HG02981 (cell line): ENCODE measurements at regions not wholly inside any gene's neighbourhood (a gene's known extent, or its start where the extent isn't known, plus 50 kb on each side); places are given as distances from the start of the nearest gene placed in this dataset.
"Not testable (repeated sequence)": the region's sequence is repeated elsewhere in the genome, so short reads cannot be mapped to it uniquely, and the experiment has no call there.

Experiments
- ATAC-seq: cut with Tn5 transposase; IDR thresholded peaks from one replicate; pipeline ENCODE4 v1.9.1; 2021; ENCODE audit warnings: mild to moderate bottlenecking, moderate library complexity; ENCODE audit not compliant: unreplicated experiment

DNA sequence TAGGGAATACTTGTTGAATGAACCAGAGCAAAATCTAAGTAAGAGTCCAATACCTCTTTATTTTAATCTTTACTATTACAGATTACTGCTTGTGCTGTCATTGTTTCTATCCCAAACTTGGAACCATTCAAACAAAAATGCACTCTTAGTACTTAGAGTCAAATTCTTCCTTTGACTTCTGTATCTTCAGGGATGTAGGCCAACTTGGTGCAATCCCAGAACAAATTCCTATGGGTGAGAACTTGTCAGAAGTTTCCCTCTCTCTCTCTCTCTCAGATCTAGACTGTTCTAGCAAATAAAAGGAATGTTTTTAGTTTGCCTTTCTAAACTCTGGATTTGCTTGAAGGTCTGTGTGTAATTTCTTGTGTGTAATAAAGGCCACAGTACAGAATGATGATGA is 329.0 kb upstream of the TMTC4 start:
- no peak for ATAC-seq

- ATAC-seq = no peak
Measured at GRCh38 chr13:100989392-100989791, 314.8 kb upstream of the TMTC4 start.

- ATAC-seq = no peak
Measured at GRCh38 chr13:100988921-100989320, 314.3 kb upstream of the TMTC4 start.

- no peak for ATAC-seq
Measured at GRCh38 chr13:100987948-100988347, 313.4 kb upstream of the TMTC4 start.

- no peak for ATAC-seq
Measured at GRCh38 chr13:100986571-100986970, 312.0 kb upstream of the TMTC4 start.

DNA sequence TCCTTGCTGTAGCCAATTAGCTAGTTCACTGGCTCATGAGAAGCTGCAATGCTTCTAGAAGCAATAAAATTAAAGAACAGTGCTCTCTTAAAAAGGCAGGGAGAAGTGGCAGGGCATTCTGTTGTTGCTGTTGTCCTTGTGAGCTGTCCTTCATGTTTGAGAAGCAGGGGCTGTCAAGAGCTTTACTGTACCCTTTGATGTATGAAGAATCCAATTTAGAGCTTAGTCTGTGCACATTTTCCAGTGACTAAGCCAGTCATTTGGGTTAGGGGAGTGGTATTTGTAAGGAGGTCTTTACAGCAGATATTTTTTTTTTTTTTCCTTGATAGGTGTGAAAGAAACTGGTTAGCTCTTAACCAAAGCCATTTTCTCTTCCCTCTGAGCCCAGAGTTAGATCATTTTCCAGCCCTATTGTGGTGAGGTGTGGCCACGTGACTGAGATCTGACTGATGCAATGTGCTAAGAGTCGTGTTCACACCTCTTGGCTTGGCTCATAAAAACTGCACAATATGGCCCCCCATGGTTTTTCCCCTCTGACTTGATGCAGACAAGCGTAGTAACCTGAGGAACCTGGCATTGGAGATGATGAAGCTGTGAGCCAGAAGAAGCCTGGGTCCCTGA is 309.6 kb upstream of the TMTC4 start:
- no peak for ATAC-seq

DNA sequence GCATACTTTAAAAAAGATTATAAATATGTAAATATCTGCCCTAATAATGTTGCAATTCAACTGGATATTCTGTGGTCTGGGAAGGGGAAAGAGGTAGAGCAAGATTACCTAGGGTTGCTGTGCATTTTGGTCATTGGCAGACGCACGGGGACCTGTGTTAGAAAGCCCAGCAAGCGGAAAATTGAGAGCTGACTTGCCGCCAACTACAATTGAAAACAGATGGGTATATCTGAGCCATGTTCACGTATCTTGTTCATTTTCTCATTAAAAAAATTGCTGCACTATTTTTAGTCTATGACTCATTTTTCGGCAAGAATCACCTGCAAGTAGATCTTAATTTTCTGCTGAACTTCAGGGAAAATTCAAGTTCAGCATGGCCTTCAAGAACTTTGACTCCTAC is 308.5 kb upstream of the TMTC4 start:
- no peak for ATAC-seq

DNA sequence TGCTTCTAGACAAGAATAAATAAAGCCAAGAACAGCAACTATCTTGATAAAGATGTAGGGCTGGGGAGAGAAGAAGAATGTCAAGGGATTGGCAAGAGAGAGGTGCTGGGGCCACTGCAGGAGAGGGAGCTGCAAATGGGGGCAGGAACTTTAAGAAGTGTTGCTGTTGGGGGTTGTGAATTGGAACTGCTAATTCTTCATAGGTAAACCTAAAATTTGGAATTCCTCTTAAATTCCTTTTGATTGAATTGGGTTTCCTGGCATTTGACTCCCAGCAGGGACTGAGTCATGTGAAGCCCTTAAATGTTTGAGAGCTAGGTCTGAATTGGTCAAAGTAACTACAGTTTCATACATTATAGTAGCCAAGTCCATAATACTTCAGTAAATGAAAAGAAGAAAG is 305.6 kb upstream of the TMTC4 start:
- no peak for ATAC-seq

DNA sequence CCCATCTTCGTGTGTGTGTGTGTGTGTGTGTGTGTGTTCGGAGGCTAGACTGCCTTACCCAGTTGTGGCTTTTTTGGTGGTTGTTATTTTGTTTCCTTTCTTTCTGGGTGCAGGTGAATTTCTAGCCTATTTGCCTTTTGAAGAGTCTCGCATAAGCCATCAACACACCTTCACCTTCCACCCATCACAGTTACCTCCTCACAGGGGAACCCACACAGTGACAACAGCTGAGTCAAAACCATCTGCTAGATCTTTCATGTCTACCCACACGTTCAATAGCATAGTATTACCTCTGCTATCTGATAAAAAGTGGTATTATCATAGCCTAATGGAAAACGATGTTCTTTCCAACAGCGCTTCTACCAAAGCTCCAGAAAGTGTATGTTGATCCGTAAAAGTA is 303.2 kb upstream of the TMTC4 start:
- ATAC-seq = no peak

DNA sequence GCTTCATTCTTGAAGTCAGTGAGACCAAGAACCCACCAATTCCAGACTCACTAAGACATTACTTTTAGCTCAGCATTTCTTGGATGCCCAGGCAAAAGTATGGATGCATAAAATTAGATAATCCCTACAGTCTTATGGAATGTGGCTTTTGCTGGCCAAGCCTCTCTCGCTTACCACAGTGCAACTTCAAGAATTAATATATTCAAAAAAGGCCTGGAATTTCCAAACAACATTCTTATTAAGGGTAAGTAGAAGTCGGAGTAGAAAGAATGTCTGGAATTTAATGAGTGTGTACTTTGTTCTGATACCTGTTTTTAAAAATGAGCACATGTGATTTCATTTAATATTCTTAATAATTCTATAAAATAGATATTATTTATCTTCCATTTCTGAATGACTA is 302.4 kb upstream of the TMTC4 start:
- no peak for ATAC-seq

GRCh38 chr13:100975666-100976065 is 301.1 kb upstream of the TMTC4 start:
- not testable (repeated sequence) for ATAC-seq

DNA sequence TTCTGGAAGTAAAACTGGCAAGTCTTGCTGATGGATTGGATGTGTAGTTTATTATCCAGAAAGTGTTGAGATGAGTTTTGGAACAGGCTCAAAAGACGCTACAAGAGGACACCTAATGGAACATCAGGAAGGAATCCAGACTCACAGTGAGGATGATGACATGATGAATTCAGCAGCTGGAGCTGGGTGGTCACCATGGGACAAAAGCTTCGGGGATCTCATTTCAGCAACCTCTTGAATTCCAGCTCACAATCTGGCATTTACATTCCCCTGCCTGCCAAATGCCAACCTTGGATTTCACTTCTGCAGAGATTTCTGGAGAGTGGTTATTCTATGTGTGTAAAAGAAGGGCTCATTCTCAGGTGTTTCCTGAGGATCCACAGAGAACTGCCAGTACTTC is 288.0 kb upstream of the TMTC4 start:
- ATAC-seq = no peak

GRCh38 chr13:100961186-100961585 is 286.6 kb upstream of the TMTC4 start:
- ATAC-seq = no peak

DNA sequence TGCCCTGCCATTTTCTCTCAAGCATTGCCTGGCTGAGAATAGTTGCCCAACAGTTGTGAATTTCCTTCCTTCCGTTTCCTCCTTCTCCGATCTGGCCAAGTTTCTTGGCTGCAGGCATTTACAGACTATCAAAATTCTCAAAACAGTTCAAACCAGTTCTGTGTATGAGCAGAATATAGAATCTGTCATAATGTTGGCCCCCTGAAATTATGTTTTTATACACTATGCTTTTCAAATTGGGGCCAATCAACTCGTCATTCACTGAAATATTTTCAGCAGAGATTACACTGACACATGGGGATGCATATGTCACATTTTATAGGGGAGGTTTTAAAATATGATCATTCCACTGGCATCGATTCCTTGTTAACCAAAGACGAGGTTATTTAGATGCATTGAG is 284.2 kb upstream of the TMTC4 start:
- no peak for ATAC-seq

GRCh38 chr13:100957741-100958140 is 283.1 kb upstream of the TMTC4 start:
- no peak for ATAC-seq

DNA sequence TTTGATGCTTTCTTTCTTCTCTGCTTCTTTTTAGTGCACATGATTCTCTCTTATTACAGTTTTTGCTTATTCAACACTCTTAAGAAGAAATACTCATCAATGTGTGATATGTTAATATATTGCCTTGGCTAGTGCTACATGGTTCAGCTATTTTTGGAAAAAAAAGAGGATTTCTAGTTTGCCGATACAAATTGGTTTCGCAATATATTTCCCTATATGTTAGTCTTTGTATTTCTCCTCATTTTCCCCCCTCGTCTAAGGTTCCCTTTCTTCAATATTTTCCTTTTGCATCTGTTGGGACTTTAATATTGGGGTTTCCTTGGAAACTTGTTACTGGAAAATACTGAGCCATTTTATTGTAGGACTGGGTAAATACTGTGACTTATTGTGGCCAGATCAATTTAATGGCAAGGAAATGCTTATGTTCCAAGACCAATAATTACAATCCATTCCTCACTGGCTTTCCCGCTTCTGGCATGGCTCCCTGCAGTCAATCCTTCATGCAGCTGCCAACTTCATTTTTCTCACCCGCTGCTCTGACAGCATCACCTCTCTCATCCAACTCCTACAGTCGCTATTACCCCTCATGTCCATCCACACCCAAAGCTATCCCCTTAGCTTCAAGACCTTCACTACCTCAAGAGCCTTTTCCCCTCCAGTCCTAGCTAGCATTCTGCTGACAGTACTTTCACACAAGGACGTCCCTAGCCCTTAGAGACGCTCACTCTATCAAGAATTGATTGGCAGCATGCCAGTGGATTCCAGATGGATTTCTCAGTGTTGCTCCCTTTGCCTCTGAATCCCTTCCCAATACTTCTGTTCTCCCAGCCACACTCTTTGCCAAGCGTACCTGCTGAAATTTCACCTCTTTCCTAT is 280.1 kb upstream of the TMTC4 start:
- no peak for ATAC-seq

GRCh38 chr13:100951016-100951415 is 276.4 kb upstream of the TMTC4 start:
- ATAC-seq = no peak

DNA sequence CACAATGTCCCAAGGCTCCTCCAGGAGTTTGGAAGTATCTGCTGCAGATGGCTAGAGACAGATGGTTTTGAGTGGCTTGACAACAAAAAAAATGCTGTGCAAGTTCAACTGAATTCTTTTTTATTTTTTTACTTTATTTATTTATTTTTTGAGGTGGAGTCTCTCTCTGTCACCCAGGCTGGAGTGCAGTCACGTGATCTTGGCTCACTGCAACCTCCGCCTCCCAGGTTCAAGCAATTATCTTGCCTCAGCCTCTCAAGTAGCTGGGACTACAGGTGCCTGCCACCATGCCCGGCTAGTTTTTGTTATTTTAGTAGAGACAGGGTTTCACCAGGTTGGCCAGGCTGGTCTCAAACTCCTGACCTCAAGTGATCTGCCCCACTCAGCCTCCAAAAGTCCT is 274.3 kb upstream of the TMTC4 start:
- not testable (repeated sequence) for ATAC-seq

DNA sequence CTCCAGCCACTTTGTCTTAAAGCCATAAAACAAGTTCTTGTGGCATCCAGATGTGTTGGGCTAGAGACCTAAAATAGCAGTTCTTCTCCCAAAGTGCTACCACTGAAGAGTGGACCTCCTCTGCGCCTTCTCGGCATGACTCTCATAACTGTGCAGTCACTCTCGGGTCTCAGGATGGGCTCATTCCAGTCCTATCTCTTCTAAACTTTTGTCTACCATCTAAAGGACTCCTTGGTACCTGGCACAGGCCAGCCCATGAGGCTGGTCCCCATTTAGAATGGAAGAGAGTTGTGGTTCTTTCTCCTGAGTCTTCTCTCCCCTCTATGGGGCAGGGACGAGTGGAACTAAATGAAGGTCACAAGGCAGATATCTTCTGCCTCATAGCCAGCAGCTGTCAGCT is 272.0 kb upstream of the TMTC4 start:
- ATAC-seq = no peak

DNA sequence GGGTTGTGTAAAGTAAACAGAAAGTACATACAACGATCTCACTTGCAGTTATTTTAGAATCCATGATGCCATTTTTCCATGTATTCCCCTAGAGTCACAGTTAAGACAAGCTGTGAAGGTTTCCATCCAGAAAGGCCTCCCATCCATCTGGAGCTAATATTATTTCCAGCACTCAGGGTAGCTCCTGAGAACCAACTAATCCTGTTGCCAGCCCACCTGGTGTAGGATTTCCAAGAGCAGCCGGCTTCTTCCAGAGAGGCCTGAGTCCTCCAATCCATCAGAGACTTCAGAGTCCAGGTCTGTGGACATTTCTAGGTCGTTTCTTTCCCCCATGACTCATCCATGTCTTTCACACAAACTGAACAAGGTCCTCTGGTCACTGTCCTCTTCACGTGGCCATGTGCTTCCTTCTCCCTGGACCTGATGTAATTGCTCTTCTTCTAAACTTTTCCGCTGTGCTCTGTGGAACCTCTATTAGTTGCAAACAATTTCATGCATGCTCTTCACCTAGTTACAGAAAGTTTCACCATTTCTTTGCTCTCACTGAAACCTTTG is 270.3 kb upstream of the TMTC4 start:
- no peak for ATAC-seq

DNA sequence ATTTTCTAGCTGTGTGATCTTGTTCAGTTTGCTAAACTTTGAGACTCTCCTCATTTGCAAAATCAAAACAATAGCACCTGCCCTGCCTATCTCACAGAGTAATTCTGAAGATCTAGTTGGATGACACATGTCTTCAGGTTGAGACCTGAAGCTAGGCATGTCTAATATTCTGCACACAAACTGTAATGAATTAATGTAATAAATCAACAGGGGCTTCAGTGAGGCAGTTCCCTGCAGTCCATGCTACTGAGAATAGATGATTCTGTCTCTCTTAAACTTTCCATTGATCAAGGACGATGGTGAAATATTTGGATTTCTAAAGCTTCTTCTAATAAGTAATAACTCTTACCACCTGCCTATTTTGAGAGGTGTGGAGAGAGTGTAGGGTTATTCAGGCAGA is 268.1 kb upstream of the TMTC4 start:
- ATAC-seq = no peak
